ENCODE measurements at regions not wholly inside any gene's neighbourhood (a gene's known extent, or its start where the extent isn't known, plus 50 kb on each side); places are given as distances from the start of the nearest gene placed in this dataset.
A peak's percentile ranks its signal among the peaks of the same experiment; 100 is the strongest.
"Not testable (repeated sequence)": the region's sequence is repeated elsewhere in the genome, so short reads cannot be mapped to it uniquely, and the experiment has no call there.

GRCh38 chr6:141780296-141780695 lies 352.4 kb upstream of the GJE1 start:
- no peak for DNase-seq (ENCODE audit: low read depth)

GRCh38 chr6:141764388-141764787 lies 368.3 kb upstream of the GJE1 start:
- no peak for DNase-seq (ENCODE audit: low read depth)

GRCh38 chr6:141758430-141758829 lies 374.3 kb upstream of the GJE1 start:
- DNase-seq (ENCODE audit: low read depth): no peak

GRCh38 chr6:141753180-141753579 lies 379.5 kb upstream of the GJE1 start:
- DNase-seq (ENCODE audit: low read depth): no peak

GRCh38 chr6:141752677-141753076 lies 380.0 kb upstream of the GJE1 start:
- no peak for DNase-seq (ENCODE audit: low read depth)

GRCh38 chr6:141746324-141746723 lies 386.4 kb upstream of the GJE1 start:
- not testable (repeated sequence) for DNase-seq (ENCODE audit: low read depth)

- DNase-seq (ENCODE audit: low read depth): no peak
Measured at GRCh38 chr6:141744971-141745370, 387.8 kb upstream of the GJE1 start.

- DNase-seq (ENCODE audit: low read depth): no peak
Measured at GRCh38 chr6:141744194-141744925, 388.4 kb upstream of the GJE1 start.

- no peak for DNase-seq (ENCODE audit: low read depth)
Measured at GRCh38 chr6:141736104-141736503, 396.6 kb upstream of the GJE1 start.

- no peak for DNase-seq (ENCODE audit: low read depth)
Measured at GRCh38 chr6:141735126-141735525, 397.6 kb upstream of the GJE1 start.

- no peak for DNase-seq (ENCODE audit: low read depth)
Measured at GRCh38 chr6:141734071-141734840, 398.5 kb upstream of the GJE1 start.

GRCh38 chr6:141729146-141729545 lies 403.6 kb upstream of the GJE1 start:
- no peak for DNase-seq (ENCODE audit: low read depth)

GRCh38 chr6:141728330-141728729 lies 404.4 kb upstream of the GJE1 start:
- DNase-seq (ENCODE audit: low read depth): no peak

- DNase-seq (ENCODE audit: low read depth): no peak
Measured at GRCh38 chr6:141726248-141726647, 406.5 kb upstream of the GJE1 start.

GRCh38 chr6:141724731-141725130 lies 408.0 kb upstream of the GJE1 start:
- no peak for DNase-seq (ENCODE audit: low read depth)

- no peak for DNase-seq (ENCODE audit: low read depth)
Measured at GRCh38 chr6:141719476-141719875, 413.2 kb upstream of the GJE1 start.

- no peak for DNase-seq (ENCODE audit: low read depth)
Measured at GRCh38 chr6:141705431-141705830, 427.3 kb upstream of the GJE1 start.

- no peak for DNase-seq (ENCODE audit: low read depth)
Measured at GRCh38 chr6:141704151-141704550, 428.6 kb upstream of the GJE1 start.

GRCh38 chr6:141701732-141702131 lies 431.0 kb upstream of the GJE1 start:
- no peak for DNase-seq (ENCODE audit: low read depth)

GRCh38 chr6:141700819-141701218 lies 431.9 kb upstream of the GJE1 start:
- no peak for DNase-seq (ENCODE audit: low read depth)

- no peak for DNase-seq (ENCODE audit: low read depth)
Measured at GRCh38 chr6:141688916-141689315, 443.8 kb upstream of the GJE1 start.

- DNase-seq (ENCODE audit: low read depth): no peak
Measured at GRCh38 chr6:141685416-141685815, 447.3 kb upstream of the GJE1 start.

- peak; percentile 27 for DNase-seq (ENCODE audit: low read depth)
Measured at GRCh38 chr6:141682391-141682790, 450.3 kb upstream of the GJE1 start.
